ENCODE measurements at regions not wholly inside any gene's neighbourhood (a gene's known extent, or its start where the extent isn't known, plus 50 kb on each side); places are given as distances from the start of the nearest gene placed in this dataset.
"Not testable (repeated sequence)": the region's sequence is repeated elsewhere in the genome, so short reads cannot be mapped to it uniquely, and the experiment has no call there.

- TF ChIP-seq, protein P1, sequence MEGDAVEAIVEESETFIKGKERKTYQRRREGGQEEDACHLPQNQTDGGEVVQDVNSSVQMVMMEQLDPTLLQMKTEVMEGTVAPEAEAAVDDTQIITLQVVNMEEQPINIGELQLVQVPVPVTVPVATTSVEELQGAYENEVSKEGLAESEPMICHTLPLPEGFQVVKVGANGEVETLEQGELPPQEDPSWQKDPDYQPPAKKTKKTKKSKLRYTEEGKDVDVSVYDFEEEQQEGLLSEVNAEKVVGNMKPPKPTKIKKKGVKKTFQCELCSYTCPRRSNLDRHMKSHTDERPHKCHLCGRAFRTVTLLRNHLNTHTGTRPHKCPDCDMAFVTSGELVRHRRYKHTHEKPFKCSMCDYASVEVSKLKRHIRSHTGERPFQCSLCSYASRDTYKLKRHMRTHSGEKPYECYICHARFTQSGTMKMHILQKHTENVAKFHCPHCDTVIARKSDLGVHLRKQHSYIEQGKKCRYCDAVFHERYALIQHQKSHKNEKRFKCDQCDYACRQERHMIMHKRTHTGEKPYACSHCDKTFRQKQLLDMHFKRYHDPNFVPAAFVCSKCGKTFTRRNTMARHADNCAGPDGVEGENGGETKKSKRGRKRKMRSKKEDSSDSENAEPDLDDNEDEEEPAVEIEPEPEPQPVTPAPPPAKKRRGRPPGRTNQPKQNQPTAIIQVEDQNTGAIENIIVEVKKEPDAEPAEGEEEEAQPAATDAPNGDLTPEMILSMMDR (IDR thresholded peaks at IDR 0.05), result no peak
- H3K27ac Mint-ChIP-seq, result peak overlapping the region; percentile 96
- no peak for DNase-seq
- H3K36me3 Mint-ChIP-seq (ENCODE audit: low read depth), result peaks cover 7% of the 10 kb centered on the region
- no peaks in the 10 kb centered on the region for H3K9me3 Mint-ChIP-seq
- H3K4me1 Mint-ChIP-seq, result peaks cover 39% of the 10 kb centered on the region
- H3K27me3 Mint-ChIP-seq (ENCODE audit: low read depth, poor library complexity), result no peaks in the 10 kb centered on the region
- peak overlapping the region; percentile 26 for H3K4me3 Mint-ChIP-seq
Observed at GRCh38 chr2:47295131-47295980, 73.8 kb upstream of the EPCAM start.

- Mint-ChIP-seq H3K4me1 (peaks cover 35% of the 10 kb centered on the region), H3K27me3 (ENCODE audit: low read depth, poor library complexity) (no peaks in the 10 kb centered on the region), H3K36me3 (ENCODE audit: low read depth) (peaks cover 7% of the 10 kb centered on the region), H3K9me3 (no peaks in the 10 kb centered on the region), H3K4me3 (no peak overlapping the region), H3K27ac (peak overlapping the region; percentile 37)
- DNase-seq, result no peak
- TF ChIP-seq, protein P1 (IDR thresholded peaks at IDR 0.05), result no peak
Observed at GRCh38 chr2:47293976-47294375, 75.1 kb upstream of the EPCAM start.

DNA sequence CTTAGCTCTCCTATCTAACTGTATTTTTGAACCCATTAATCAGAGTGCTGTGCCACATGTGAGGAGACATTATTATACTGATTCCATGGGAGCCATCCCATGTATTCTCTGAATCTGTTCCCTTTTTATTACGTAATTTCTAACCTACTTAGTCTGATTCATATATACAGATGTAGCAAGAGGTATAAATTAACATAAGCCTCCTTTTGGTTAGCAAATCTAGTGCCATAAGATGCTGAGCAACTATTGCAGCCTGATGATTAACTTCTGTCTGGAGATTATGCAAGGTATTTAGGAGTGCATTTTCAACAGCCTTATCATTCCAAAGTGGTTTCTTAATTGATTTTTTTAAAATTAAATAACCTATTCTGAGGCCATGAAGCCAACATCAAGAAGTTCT is 80.2 kb upstream of the EPCAM start:
- TF ChIP-seq, protein P1 (IDR thresholded peaks at IDR 0.05), result no peak
- Mint-ChIP-seq H3K36me3 (ENCODE audit: low read depth) (peaks cover 7% of the 10 kb centered on the region), H3K9me3 (no peaks in the 10 kb centered on the region), H3K27me3 (ENCODE audit: low read depth, poor library complexity) (peaks cover 5% of the 10 kb centered on the region), H3K4me3 (no peak overlapping the region), H3K27ac (no peak overlapping the region), H3K4me1 (peaks cover 24% of the 10 kb centered on the region)
- no peak for DNase-seq

GRCh38 chr2:47283659-47284058 is 85.5 kb upstream of the EPCAM start:
- H3K27ac Mint-ChIP-seq, result no peak overlapping the region

GRCh38 chr2:47282621-47283272 is 86.4 kb upstream of the EPCAM start:
- TF ChIP-seq, protein P1 (IDR thresholded peaks at IDR 0.05), result no peak
- H3K36me3 Mint-ChIP-seq (ENCODE audit: low read depth), result peaks cover 14% of the 10 kb centered on the region
- no peak overlapping the region for H3K27ac Mint-ChIP-seq
- H3K27me3 Mint-ChIP-seq (ENCODE audit: low read depth, poor library complexity), result peaks cover 5% of the 10 kb centered on the region
- H3K4me1 Mint-ChIP-seq, result peaks cover 15% of the 10 kb centered on the region
- DNase-seq, result no peak
- no peak overlapping the region for H3K4me3 Mint-ChIP-seq
- peaks cover 15% of the 10 kb centered on the region for H3K9me3 Mint-ChIP-seq

More at GRCh38 chr2:47283659-47284058, 85.5 kb upstream of the EPCAM start:
- peaks cover 5% of the 10 kb centered on the region for H3K27me3 Mint-ChIP-seq (ENCODE audit: low read depth, poor library complexity)
- TF ChIP-seq, protein P1 (IDR thresholded peaks at IDR 0.05), result no peak
- peaks cover 14% of the 10 kb centered on the region for H3K36me3 Mint-ChIP-seq (ENCODE audit: low read depth)
- no peak for DNase-seq
- H3K9me3 Mint-ChIP-seq, result peaks cover 15% of the 10 kb centered on the region
- peaks cover 16% of the 10 kb centered on the region for H3K4me1 Mint-ChIP-seq
- no peak overlapping the region for H3K4me3 Mint-ChIP-seq

- not testable (repeated sequence) for DNase-seq; H3K4me1 Mint-ChIP-seq; H3K27me3 Mint-ChIP-seq (ENCODE audit: low read depth, poor library complexity); H3K27ac Mint-ChIP-seq; H3K4me3 Mint-ChIP-seq
- H3K36me3 Mint-ChIP-seq (ENCODE audit: low read depth), result peaks cover 14% of the 10 kb centered on the region
- peaks cover 15% of the 10 kb centered on the region for H3K9me3 Mint-ChIP-seq
Observed at GRCh38 chr2:47279525-47279924, 89.6 kb upstream of the EPCAM start.

Data from nephron progenitor cell (in vitro differentiated cells).